ENCODE measurements at regions not wholly inside any gene's neighbourhood (a gene's known extent, or its start where the extent isn't known, plus 50 kb on each side); places are given as distances from the start of the nearest gene placed in this dataset.

- H3K9ac ChIP-seq (ENCODE audit: low read length), result no peak overlapping the region
- no peak for TF ChIP-seq EZH2 (IDR thresholded peaks at IDR 0.05; ENCODE audit: insufficient read depth, low read length)
- TF ChIP-seq CTCF (IDR thresholded peaks at IDR 0.05; ENCODE audit: insufficient read depth, low read depth, low read length), result no peak
- no peak overlapping the region for H3K27ac Mint-ChIP-seq (ENCODE audit: unreplicated experiment)
Observed at GRCh38 chr6:47102331-47102730, 60.2 kb upstream of the ADGRF1 start.

GRCh38 chr6:47098570-47098993 lies 56.5 kb upstream of the ADGRF1 start:
- peak overlapping the region; percentile 69 for H3K27ac Mint-ChIP-seq (ENCODE audit: unreplicated experiment)
- H3K9me3 ChIP-seq (ENCODE audit: insufficient read depth, low read depth, low read length), result no peaks in the 10 kb centered on the region
- no peak overlapping the region for H2AFZ ChIP-seq (ENCODE audit: low read depth, low read length)
- H3K27me3 Mint-ChIP-seq (ENCODE audit: low read depth, unreplicated experiment), result no peaks in the 10 kb centered on the region
- H3K4me1 Mint-ChIP-seq (ENCODE audit: low read depth, unreplicated experiment), result peaks cover 26% of the 10 kb centered on the region
- no peaks in the 10 kb centered on the region for H3K9me3 Mint-ChIP-seq (ENCODE audit: unreplicated experiment)
- H3K27me3 ChIP-seq (ENCODE audit: insufficient read depth, low read length), result no peaks in the 10 kb centered on the region
- no peak overlapping the region for H3K4me3 ChIP-seq (ENCODE audit: insufficient read depth, low read depth, low read length)
- H3K4me1 ChIP-seq (ENCODE audit: insufficient read depth, low read length), result peaks cover 5% of the 10 kb centered on the region
- H3K9ac ChIP-seq (ENCODE audit: low read length), result no peak overlapping the region
- no peaks in the 10 kb centered on the region for H3K36me3 ChIP-seq (ENCODE audit: insufficient read depth, low read length)
- no peak overlapping the region for H3K27ac ChIP-seq (ENCODE audit: low read depth, low read length)
- H4K20me1 ChIP-seq (ENCODE audit: insufficient read depth, low read length), result no peaks in the 10 kb centered on the region
- no peak overlapping the region for H3K4me3 Mint-ChIP-seq (ENCODE audit: unreplicated experiment)
- no peak for DNase-seq (ENCODE audit: low read depth)
- FAIRE-seq, result no peak
- TF ChIP-seq EZH2 (IDR thresholded peaks at IDR 0.05; ENCODE audit: insufficient read depth, low read length), result no peak
- TF ChIP-seq CTCF (IDR thresholded peaks at IDR 0.05; ENCODE audit: insufficient read depth, low read depth, low read length), result no peak
- no peaks in the 10 kb centered on the region for H3K36me3 Mint-ChIP-seq (ENCODE audit: low read depth, unreplicated experiment)
- H3K79me2 ChIP-seq (ENCODE audit: insufficient read depth, low read length), result no peaks in the 10 kb centered on the region
- no peak overlapping the region for H3K4me2 ChIP-seq (ENCODE audit: low read length)

More at GRCh38 chr6:47102331-47102730, 60.2 kb upstream of the ADGRF1 start:
- H3K4me1 Mint-ChIP-seq (ENCODE audit: low read depth, unreplicated experiment), result peaks cover 31% of the 10 kb centered on the region
- H4K20me1 ChIP-seq (ENCODE audit: insufficient read depth, low read length), result no peaks in the 10 kb centered on the region
- no peak for DNase-seq (ENCODE audit: low read depth)
- no peak overlapping the region for H2AFZ ChIP-seq (ENCODE audit: low read depth, low read length)
- no peak overlapping the region for H3K27ac ChIP-seq (ENCODE audit: low read depth, low read length)
- H3K4me1 ChIP-seq (ENCODE audit: insufficient read depth, low read length), result no peaks in the 10 kb centered on the region
- H3K9me3 ChIP-seq (ENCODE audit: insufficient read depth, low read depth, low read length), result no peaks in the 10 kb centered on the region
- no peak overlapping the region for H3K4me2 ChIP-seq (ENCODE audit: low read length)
- H3K36me3 Mint-ChIP-seq (ENCODE audit: low read depth, unreplicated experiment), result no peaks in the 10 kb centered on the region
- no peak overlapping the region for H3K4me3 Mint-ChIP-seq (ENCODE audit: unreplicated experiment)
- FAIRE-seq, result no peak
- no peaks in the 10 kb centered on the region for H3K36me3 ChIP-seq (ENCODE audit: insufficient read depth, low read length)
- no peak overlapping the region for H3K4me3 ChIP-seq (ENCODE audit: insufficient read depth, low read depth, low read length)
- peaks cover 1% of the 10 kb centered on the region for H3K9me3 Mint-ChIP-seq (ENCODE audit: unreplicated experiment)
- no peaks in the 10 kb centered on the region for H3K79me2 ChIP-seq (ENCODE audit: insufficient read depth, low read length)
- H3K27me3 Mint-ChIP-seq (ENCODE audit: low read depth, unreplicated experiment), result no peaks in the 10 kb centered on the region
- no peaks in the 10 kb centered on the region for H3K27me3 ChIP-seq (ENCODE audit: insufficient read depth, low read length)

GRCh38 chr6:47097092-47097945 lies 55.2 kb upstream of the ADGRF1 start:
- no peak overlapping the region for H3K4me3 ChIP-seq (ENCODE audit: insufficient read depth, low read depth, low read length)
- no peaks in the 10 kb centered on the region for H3K27me3 Mint-ChIP-seq (ENCODE audit: low read depth, unreplicated experiment)
- H3K36me3 ChIP-seq (ENCODE audit: insufficient read depth, low read length), result no peaks in the 10 kb centered on the region
- FAIRE-seq, result peak; percentile 80
- peak; percentile 57 for DNase-seq (ENCODE audit: low read depth)
- no peaks in the 10 kb centered on the region for H3K27me3 ChIP-seq (ENCODE audit: insufficient read depth, low read length)
- no peak overlapping the region for H3K4me2 ChIP-seq (ENCODE audit: low read length)
- no peaks in the 10 kb centered on the region for H3K79me2 ChIP-seq (ENCODE audit: insufficient read depth, low read length)
- no peak overlapping the region for H3K27ac ChIP-seq (ENCODE audit: low read depth, low read length)
- no peaks in the 10 kb centered on the region for H3K9me3 Mint-ChIP-seq (ENCODE audit: unreplicated experiment)
- peak overlapping the region; percentile 66 for H3K27ac Mint-ChIP-seq (ENCODE audit: unreplicated experiment)
- no peaks in the 10 kb centered on the region for H4K20me1 ChIP-seq (ENCODE audit: insufficient read depth, low read length)
- no peaks in the 10 kb centered on the region for H3K36me3 Mint-ChIP-seq (ENCODE audit: low read depth, unreplicated experiment)
- peaks cover 24% of the 10 kb centered on the region for H3K4me1 Mint-ChIP-seq (ENCODE audit: low read depth, unreplicated experiment)
- TF ChIP-seq CTCF (IDR thresholded peaks at IDR 0.05; ENCODE audit: insufficient read depth, low read depth, low read length), result peak; percentile 79
- no peak for TF ChIP-seq EZH2 (IDR thresholded peaks at IDR 0.05; ENCODE audit: insufficient read depth, low read length)
- no peak overlapping the region for H2AFZ ChIP-seq (ENCODE audit: low read depth, low read length)
- H3K4me1 ChIP-seq (ENCODE audit: insufficient read depth, low read length), result peaks cover 5% of the 10 kb centered on the region
- no peaks in the 10 kb centered on the region for H3K9me3 ChIP-seq (ENCODE audit: insufficient read depth, low read depth, low read length)
- no peak overlapping the region for H3K4me3 Mint-ChIP-seq (ENCODE audit: unreplicated experiment)
- H3K9ac ChIP-seq (ENCODE audit: low read length), result no peak overlapping the region

All from astrocyte (in vitro differentiated cells and primary cell).